PC-3 (cell line): ENCODE measurements at regions not wholly inside any gene's neighbourhood (a gene's known extent, or its start where the extent isn't known, plus 50 kb on each side); places are given as distances from the start of the nearest gene placed in this dataset.

Experiments
- ATAC-seq: fragments of 200-7000 bp; cut with Tn5 transposase; 2 replicates; pipeline ENCODE4 v1.9.1; 2020; ENCODE audit warnings: mild to moderate bottlenecking, moderate library complexity
- BruUV-seq: library from RNA; stranded (reverse); fragments of 400-500 nt; replicated peaks from 2 replicates; lab custom pipeline; 2021; lab: Mats Ljungman, UMichigan
- CTCF ChIA-PET: fragments of 300-600 bp; sonication (Branson Sonifier 250); formaldehyde crosslinking; loops from one replicate; lab custom pipeline; 2022; ENCODE audit warnings: antibody characterized with exemption; lab: Charles Lee
- POLR2A ChIA-PET: fragments of 300-600 bp; sonication (Branson Sonifier 250); formaldehyde crosslinking; loops from one replicate; lab custom pipeline; 2022; ENCODE audit warnings: antibody characterized with exemption; ENCODE audit not compliant: unreplicated experiment; lab: Charles Lee
- DNase-seq: peaks from one replicate; pipeline ENCODE4 v3.0.0-alpha.2; 2015
- H2AFZ ChIP-seq: fragments of 300-600 bp; sonication (generic); 2 replicates; pipeline ENCODE4 v1.6.0; 2016; ENCODE audit warnings: antibody characterized with exemption, low read length
- H3F3A ChIP-seq: fragments of 300-600 bp; sonication (generic); one replicate; pipeline ENCODE4 v1.6.0; 2017; ENCODE audit warnings: antibody characterized with exemption, low read length, control low read depth, mild to moderate bottlenecking; ENCODE audit not compliant: unreplicated experiment
- H3K27ac ChIP-seq: fragments of 300-600 bp; sonication (generic); 2 replicates; pipeline ENCODE4 v1.5.1; 2016; ENCODE audit warnings: mild to moderate bottlenecking, low read length
- H3K27me3 ChIP-seq: fragments of 300-600 bp; sonication (generic); 2 replicates; pipeline ENCODE4 v1.6.1; 2016; ENCODE audit warnings: low read length, mixed read lengths
- H3K36me3 ChIP-seq: fragments of 300-600 bp; sonication (generic); 2 replicates; pipeline ENCODE4 v1.6.1; 2016; ENCODE audit warnings: low read depth, mixed run types, low read length, mixed read lengths
- H3K4me1 ChIP-seq: fragments of 300-600 bp; sonication (generic); 2 replicates; pipeline ENCODE4 v1.5.1; 2016; ENCODE audit warnings: low read length; ENCODE audit not compliant: insufficient read depth
- H3K4me2 ChIP-seq: fragments of 300-600 bp; sonication (generic); 2 replicates; pipeline ENCODE4 v1.6.0; 2016; ENCODE audit warnings: low read length
- H3K4me3 ChIP-seq: fragments of 300-600 bp; sonication (generic); 2 replicates; pipeline ENCODE4 v1.5.1; 2016; ENCODE audit warnings: mild to moderate bottlenecking, low read length, mixed read lengths
- H3K79me2 ChIP-seq: fragments of 300-600 bp; sonication (generic); 2 replicates; pipeline ENCODE4 v1.6.1; 2017; ENCODE audit warnings: low read length, mixed read lengths
- H3K9ac ChIP-seq: fragments of 300-600 bp; sonication (generic); 2 replicates; pipeline ENCODE4 v1.6.0; 2016; ENCODE audit warnings: mild to moderate bottlenecking, low read length
- H3K9me2 ChIP-seq: fragments of 300-600 bp; sonication (generic); replicated peaks from 2 replicates; pipeline ENCODE4 v1.6.1; 2016; ENCODE audit warnings: mixed run types, low read length, mixed read lengths
- H3K9me3 ChIP-seq: fragments of 300-600 bp; sonication (generic); 2 replicates; pipeline ENCODE4 v1.6.1; 2016; ENCODE audit warnings: low read length, mixed read lengths
- H4K20me1 ChIP-seq: fragments of 300-600 bp; sonication (generic); 2 replicates; pipeline ENCODE4 v1.6.1; 2016; ENCODE audit warnings: low read length, mixed read lengths
- EZH2 ChIP-seq: fragments of 300-600 bp; sonication (generic); IDR thresholded peaks from one replicate; pipeline ENCODE4 v1.6.1; 2017; ENCODE audit warnings: antibody characterized with exemption, mild to moderate bottlenecking, low read length; ENCODE audit not compliant: unreplicated experiment
- EZH2phosphoT487 ChIP-seq: fragments of 300-600 bp; sonication (generic); IDR thresholded peaks from 2 replicates; pipeline ENCODE4 v1.6.1; 2018; ENCODE audit warnings: mild to moderate bottlenecking, antibody characterized with exemption, low read length, borderline replicate concordance
- intact Hi-C: fragments of 100-400 bp; cut with micrococcal nuclease; formaldehyde crosslinking; loops from 2 replicates; pipeline ENCODE4 v1.9.0; 2023
- TF ChIP-seq, protein P1 (sequence below): fragments of 300-600 bp; sonication (generic); conservative IDR thresholded peaks from 2 replicates; pipeline ENCODE4 v1.5.1; 2017; ENCODE audit warnings: antibody characterized with exemption, low read depth, mild to moderate bottlenecking, low read length

DNA sequence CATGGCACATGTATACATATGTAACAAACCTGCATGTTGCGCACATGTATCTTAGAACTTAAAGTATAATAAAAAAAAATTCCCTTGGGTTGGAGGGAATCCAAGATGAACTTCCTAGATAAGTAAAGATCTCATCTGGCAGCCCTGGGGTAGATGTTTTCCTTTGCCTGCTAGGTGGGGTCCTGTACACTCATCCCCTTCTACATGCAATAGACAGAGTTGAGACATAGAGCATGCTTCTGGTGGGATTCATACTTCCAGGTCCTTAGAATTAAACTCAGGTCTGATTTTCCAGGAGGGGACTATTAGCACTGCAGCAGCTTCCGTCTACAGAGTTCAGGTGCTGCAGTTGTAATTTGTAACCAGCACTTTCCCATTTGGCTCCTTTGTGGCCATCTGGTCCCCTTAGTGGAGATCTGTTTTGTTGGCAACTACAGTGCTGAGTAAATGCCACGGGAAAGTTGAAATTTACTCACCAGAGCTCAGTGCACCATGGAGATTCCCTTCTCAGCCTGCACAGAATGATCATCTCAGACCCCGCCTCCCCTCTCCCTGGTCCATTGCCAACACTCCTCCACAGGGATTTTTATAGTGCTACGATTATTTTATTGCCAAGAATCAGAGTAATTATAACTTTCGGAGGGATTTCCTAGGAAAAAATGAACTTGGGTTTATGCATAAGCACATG, 220.1 kb upstream of the E2F8 start:
- intact Hi-C loops, result no loop called here
- POLR2A ChIA-PET, result interaction anchor here (0.7 kb wide), 1 partner anchor 34 kb away, joined by 6 read pairs; no protein-coding TSS in a partner anchor
- no peaks in the 10 kb centered on the region for H3K4me1 ChIP-seq

DNA sequence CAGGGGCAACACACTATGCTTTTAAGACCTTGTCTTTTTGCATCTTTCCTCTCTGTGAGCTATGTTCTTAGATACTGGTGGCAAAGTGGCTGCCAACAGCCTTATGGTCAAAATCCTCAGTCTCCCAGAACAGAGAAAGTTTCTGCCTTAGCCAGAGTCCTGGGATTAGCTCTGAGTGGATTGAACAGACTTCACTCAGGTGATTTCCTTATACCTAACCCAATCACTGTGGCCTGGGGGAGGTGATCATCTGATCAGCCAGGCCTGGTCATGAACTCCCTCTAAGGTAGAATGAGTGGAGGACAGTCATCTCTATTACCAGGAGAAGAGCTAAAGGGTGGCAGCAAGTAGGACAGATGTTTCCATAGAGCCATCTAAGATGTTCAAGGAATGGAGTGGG, 218.5 kb upstream of the E2F8 start:
- H3K27ac ChIP-seq, result no peak overlapping the region
- H2AFZ ChIP-seq, result no peak overlapping the region
- no peaks in the 10 kb centered on the region for H4K20me1 ChIP-seq
- H3K79me2 ChIP-seq, result no peaks in the 10 kb centered on the region
- TF ChIP-seq EZH2phosphoT487 (no peak), EZH2 (no peak)
- TF ChIP-seq, protein P1, sequence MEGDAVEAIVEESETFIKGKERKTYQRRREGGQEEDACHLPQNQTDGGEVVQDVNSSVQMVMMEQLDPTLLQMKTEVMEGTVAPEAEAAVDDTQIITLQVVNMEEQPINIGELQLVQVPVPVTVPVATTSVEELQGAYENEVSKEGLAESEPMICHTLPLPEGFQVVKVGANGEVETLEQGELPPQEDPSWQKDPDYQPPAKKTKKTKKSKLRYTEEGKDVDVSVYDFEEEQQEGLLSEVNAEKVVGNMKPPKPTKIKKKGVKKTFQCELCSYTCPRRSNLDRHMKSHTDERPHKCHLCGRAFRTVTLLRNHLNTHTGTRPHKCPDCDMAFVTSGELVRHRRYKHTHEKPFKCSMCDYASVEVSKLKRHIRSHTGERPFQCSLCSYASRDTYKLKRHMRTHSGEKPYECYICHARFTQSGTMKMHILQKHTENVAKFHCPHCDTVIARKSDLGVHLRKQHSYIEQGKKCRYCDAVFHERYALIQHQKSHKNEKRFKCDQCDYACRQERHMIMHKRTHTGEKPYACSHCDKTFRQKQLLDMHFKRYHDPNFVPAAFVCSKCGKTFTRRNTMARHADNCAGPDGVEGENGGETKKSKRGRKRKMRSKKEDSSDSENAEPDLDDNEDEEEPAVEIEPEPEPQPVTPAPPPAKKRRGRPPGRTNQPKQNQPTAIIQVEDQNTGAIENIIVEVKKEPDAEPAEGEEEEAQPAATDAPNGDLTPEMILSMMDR, result no peak
- no peak overlapping the region for H3K4me2 ChIP-seq
- POLR2A ChIA-PET, result no interaction called here
- DNase-seq (no peak), ATAC-seq (no peak)
- no peaks in the 10 kb centered on the region for H3K27me3 ChIP-seq
- H3K9me3 ChIP-seq, result no peaks in the 10 kb centered on the region
- no peak overlapping the region for H3K9ac ChIP-seq
- H3K36me3 ChIP-seq, result no peaks in the 10 kb centered on the region
- no peaks in the 10 kb centered on the region for H3K4me1 ChIP-seq
- no peak overlapping the region for H3K4me3 ChIP-seq
- BruUV-seq, result no TSS peak
- CTCF ChIA-PET, result no interaction called here
- H3K9me2 ChIP-seq, result no peaks in the 10 kb centered on the region
- H3F3A ChIP-seq, result no peaks in the 10 kb centered on the region
- intact Hi-C loops, result no loop called here

More for the DNA sequence above, 220.1 kb upstream of the E2F8 start:
- Histone ChIP-seq H3K36me3 (no peaks in the 10 kb centered on the region), H3K27ac (no peak overlapping the region), H3K27me3 (peaks cover 6% of the 10 kb centered on the region), H2AFZ (no peak overlapping the region), H3K4me3 (no peak overlapping the region), H3K9me2 (no peaks in the 10 kb centered on the region), H3K9me3 (no peaks in the 10 kb centered on the region), H4K20me1 (no peaks in the 10 kb centered on the region), H3K79me2 (no peaks in the 10 kb centered on the region), H3K9ac (no peak overlapping the region), H3F3A (no peaks in the 10 kb centered on the region), H3K4me2 (no peak overlapping the region)
- no TSS peak for BruUV-seq
- TF ChIP-seq EZH2, result no peak
- TF ChIP-seq, protein P1, result no peak
- no peak for TF ChIP-seq EZH2phosphoT487
- DNase-seq (no peak), ATAC-seq (no peak)
- CTCF ChIA-PET, result no interaction called here

DNA sequence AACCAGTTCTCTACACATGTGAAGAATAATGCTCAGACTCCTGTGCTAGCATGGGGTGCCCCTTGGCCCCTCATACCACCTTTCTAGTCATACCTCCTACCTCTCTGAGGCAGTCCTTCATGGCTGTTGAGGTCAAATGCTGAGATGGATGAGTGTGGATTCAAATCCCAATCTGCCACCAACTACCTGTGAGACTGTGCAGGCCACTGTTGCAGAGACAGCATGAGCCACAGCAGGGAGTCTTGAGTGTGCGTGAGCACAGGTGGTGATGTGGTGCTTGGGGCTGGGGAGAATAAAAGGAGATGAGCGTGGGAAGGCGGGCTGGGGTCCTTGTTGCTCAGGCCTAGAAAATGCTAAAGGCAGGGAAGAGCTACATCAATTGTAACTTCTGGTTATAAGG, 218.0 kb upstream of the E2F8 start:
- Histone ChIP-seq H3K79me2 (no peaks in the 10 kb centered on the region), H3K36me3 (no peaks in the 10 kb centered on the region), H2AFZ (no peak overlapping the region), H3K4me3 (no peak overlapping the region), H3K9me3 (no peaks in the 10 kb centered on the region), H4K20me1 (no peaks in the 10 kb centered on the region), H3F3A (no peaks in the 10 kb centered on the region), H3K4me1 (0 out of 2 replicates have a peak, but pooled peaks cover 2% of the 10 kb centered on the region), H3K27ac (no peak overlapping the region), H3K4me2 (no peak overlapping the region), H3K9me2 (no peaks in the 10 kb centered on the region), H3K27me3 (no peaks in the 10 kb centered on the region), H3K9ac (no peak overlapping the region)
- DNase-seq, result no peak
- TF ChIP-seq EZH2phosphoT487 (no peak), EZH2 (no peak)
- intact Hi-C loops, result no loop called here
- CTCF ChIA-PET, result no interaction called here
- POLR2A ChIA-PET, result no interaction called here
- no peak for ATAC-seq
- BruUV-seq, result no TSS peak
